Ovary (tissue), 3 donors: ENCODE measurements at regions not wholly inside any gene's neighbourhood (a gene's known extent, or its start where the extent isn't known, plus 50 kb on each side); places are given as distances from the start of the nearest gene placed in this dataset.

Experiments
- CTCF ChIP-seq, 3 donors: fragments of 450-650 bp in 2 of 3; fragments of 200-600 bp in 1 of 3; IDR thresholded peaks; one replicate each; pipeline versions ENCODE4 v1.5.1 to v1.8.0; 2016 to 2022; ENCODE audit warnings: antibody characterized with exemption in 3 of 3, mild to moderate bottlenecking in 1 of 3
- EP300 ChIP-seq: sonication (generic); formaldehyde crosslinking; IDR thresholded peaks from one replicate; pipeline ENCODE4 v1.6.1; 2017; ENCODE audit warnings: antibody characterized with exemption
- donor health status: DM: no; HTN: no; CAD: no.

- TF ChIP-seq CTCF (IDR thresholded peaks at IDR 0.05): no peak
- no peak for TF ChIP-seq EP300
Observed at GRCh38 chr2:16181062-16181740, 240.9 kb downstream of the MYCN start.
